ENCODE measurements at regions not wholly inside any gene's neighbourhood (a gene's known extent, or its start where the extent isn't known, plus 50 kb on each side); places are given as distances from the start of the nearest gene placed in this dataset.

DNA sequence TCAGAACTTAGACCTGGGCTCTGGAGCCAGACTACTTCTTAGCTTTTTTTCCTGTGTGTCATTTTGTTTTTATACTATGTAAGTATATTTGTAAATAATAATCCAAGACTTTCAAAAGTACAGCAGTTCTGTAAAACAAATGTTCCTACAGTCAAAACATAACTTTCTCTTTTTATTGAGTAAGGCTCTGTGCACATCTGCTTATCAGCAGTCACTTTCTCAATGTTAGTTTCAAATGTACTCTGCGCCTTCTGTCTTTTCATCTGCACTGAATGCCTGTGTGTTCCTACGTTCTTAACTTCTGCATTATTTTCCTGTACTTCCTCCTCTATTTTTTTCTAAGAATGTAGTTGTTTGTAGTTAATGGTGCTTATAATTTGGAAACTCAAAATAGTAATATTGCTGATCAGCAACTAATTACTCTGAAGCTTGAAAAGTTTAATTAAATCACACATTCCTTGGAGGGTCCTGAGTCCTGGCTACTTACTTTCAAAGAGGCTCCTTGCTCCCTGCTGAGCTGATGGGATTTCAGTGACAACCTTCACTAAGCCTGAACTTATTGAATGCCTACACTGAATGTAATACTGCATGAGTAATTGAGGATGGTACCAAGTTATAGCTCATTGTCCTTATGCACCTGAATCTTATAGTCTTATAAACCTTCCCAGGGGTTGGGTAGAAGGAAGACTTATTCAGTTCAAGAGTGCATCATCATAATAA lies 329.9 kb downstream of the KCNJ2 start:
- Histone ChIP-seq H3K4me1 (no peaks in the 10 kb centered on the region), H3K27me3 (no peaks in the 10 kb centered on the region), H3K9me3 (no peaks in the 10 kb centered on the region), H3K4me3 (no peak overlapping the region), H3K27ac (no peak overlapping the region), H3K36me3 (no peaks in the 10 kb centered on the region)
- TF ChIP-seq, protein P1, sequence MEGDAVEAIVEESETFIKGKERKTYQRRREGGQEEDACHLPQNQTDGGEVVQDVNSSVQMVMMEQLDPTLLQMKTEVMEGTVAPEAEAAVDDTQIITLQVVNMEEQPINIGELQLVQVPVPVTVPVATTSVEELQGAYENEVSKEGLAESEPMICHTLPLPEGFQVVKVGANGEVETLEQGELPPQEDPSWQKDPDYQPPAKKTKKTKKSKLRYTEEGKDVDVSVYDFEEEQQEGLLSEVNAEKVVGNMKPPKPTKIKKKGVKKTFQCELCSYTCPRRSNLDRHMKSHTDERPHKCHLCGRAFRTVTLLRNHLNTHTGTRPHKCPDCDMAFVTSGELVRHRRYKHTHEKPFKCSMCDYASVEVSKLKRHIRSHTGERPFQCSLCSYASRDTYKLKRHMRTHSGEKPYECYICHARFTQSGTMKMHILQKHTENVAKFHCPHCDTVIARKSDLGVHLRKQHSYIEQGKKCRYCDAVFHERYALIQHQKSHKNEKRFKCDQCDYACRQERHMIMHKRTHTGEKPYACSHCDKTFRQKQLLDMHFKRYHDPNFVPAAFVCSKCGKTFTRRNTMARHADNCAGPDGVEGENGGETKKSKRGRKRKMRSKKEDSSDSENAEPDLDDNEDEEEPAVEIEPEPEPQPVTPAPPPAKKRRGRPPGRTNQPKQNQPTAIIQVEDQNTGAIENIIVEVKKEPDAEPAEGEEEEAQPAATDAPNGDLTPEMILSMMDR (IDR thresholded peaks at IDR 0.05): no peak
- DNase-seq (ENCODE audit: low spot score in 2 of 2): no peak
- intact Hi-C loops (cut with DNase I): no loop called here

DNA sequence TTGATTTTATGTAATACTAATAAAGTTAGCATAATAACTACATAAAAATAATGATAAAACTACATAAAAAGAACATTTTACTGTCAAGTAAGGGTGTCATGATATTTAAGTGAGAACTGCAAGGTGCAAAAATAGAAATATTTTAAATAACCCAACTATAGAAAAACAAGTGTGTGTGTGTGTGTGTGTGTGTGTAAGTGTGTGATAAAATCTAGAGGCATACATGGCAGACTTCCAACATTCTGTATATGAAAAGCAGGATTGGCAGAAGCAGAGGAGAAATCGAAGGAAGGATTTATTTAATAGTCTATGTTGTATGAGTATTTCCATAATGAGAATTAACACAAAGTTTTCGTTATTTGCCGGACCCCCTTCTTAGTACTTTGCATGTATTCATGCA lies 334.1 kb downstream of the KCNJ2 start:
- no peak for DNase-seq (ENCODE audit: low spot score in 2 of 2)
- H3K27me3 ChIP-seq: no peaks in the 10 kb centered on the region
- H3K4me1 ChIP-seq: no peaks in the 10 kb centered on the region
- H3K4me3 ChIP-seq: no peak overlapping the region
- no peaks in the 10 kb centered on the region for H3K36me3 ChIP-seq
- H3K27ac ChIP-seq: no peak overlapping the region
- intact Hi-C loops (cut with DNase I): no loop called here
- TF ChIP-seq, protein P1 (IDR thresholded peaks at IDR 0.05): no peak
- no peaks in the 10 kb centered on the region for H3K9me3 ChIP-seq

DNA sequence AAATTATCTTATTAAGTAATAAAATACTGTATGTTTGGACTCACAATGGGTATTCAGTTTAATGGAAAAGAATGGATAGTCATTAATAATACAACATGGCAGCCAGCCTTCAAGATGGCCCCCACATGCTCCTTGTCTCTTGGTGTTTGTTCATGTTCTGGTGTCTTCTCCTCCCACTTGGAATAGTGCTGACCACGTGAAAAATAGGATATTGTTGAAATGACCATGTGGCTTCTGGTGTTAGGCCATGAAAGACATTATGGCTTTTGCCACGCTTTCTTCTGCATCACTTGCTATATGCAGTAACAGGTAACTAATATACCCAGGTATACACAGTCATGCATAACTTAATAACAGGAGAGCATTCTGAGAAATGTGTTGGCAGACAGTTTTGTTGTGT lies 341.0 kb downstream of the KCNJ2 start:
- intact Hi-C loops (cut with DNase I): no loop called here
- Histone ChIP-seq H3K4me3 (no peak overlapping the region), H3K27me3 (no peaks in the 10 kb centered on the region), H3K27ac (no peak overlapping the region), H3K9me3 (no peaks in the 10 kb centered on the region), H3K4me1 (no peaks in the 10 kb centered on the region), H3K36me3 (no peaks in the 10 kb centered on the region)
- DNase-seq (ENCODE audit: low spot score in 2 of 2): no peak
- TF ChIP-seq, protein P1 (IDR thresholded peaks at IDR 0.05): no peak

DNA sequence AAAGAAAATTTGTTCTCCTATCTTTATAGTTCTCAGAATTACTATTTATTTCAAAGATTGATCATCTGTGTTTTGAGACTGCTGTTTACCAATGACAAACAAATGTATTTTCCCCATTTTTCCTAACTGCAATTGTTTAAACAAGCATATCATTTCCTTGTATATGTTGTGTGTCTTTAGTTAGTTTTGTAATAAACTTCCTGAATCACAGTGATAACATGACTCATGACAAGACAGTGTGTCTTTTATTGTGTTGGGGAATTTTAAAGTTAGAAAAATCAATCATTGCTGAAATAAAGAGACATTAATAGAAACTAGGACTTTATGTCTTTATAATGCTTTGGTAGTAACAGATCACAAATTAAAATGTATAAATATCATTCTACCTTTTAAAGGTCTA lies 348.5 kb downstream of the KCNJ2 start:
- intact Hi-C loops (cut with DNase I): no loop called here
- no peak for DNase-seq (ENCODE audit: low spot score in 2 of 2)
- TF ChIP-seq, protein P1 (IDR thresholded peaks at IDR 0.05): no peak
- H3K4me3 ChIP-seq: no peak overlapping the region
- H3K4me1 ChIP-seq: no peaks in the 10 kb centered on the region
- H3K9me3 ChIP-seq: no peaks in the 10 kb centered on the region
- H3K27me3 ChIP-seq: no peaks in the 10 kb centered on the region
- no peaks in the 10 kb centered on the region for H3K36me3 ChIP-seq
- H3K27ac ChIP-seq: no peak overlapping the region

DNA sequence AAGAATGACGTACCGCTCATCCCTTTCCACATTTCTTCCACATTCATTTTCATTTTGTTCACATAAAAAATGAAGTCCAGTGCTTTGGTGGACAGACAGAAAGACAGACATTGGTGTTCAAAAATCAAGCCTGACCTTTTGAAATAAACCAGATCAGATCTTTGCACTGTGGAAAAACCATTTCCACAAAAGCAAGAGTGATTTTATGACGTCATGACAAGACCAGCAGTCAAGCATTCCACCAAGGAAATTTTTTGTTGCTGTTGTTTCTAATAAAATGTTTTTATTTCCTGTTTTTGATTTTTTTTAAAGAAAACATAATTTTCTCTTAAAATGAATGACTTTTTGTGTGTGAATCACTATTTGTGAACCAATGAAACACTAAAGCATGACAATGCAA lies 350.0 kb downstream of the KCNJ2 start:
- intact Hi-C loops (cut with DNase I): no loop called here
- no peak overlapping the region for H3K27ac ChIP-seq
- TF ChIP-seq, protein P1 (IDR thresholded peaks at IDR 0.05): no peak

DNA sequence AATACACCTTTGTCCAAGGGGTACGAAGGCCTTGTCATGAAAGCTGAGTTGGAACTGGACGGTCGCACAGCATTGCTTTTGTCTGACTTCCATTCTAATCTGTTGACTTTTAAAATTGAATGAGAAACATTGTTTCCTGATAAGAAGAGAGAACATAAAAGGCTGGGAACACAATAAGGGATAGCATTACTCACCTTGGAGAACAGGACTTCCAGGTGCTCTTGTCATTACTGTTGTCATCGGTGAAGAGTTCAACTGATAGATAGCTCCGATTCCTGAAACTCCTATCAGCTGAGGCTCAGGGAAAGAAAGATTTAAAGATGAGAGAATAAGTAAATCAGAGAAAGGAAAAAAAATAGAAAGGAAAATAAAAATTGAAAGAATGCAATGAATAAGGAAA lies 351.1 kb downstream of the KCNJ2 start:
- intact Hi-C loops (cut with DNase I): no loop called here
- Histone ChIP-seq H3K27me3 (no peaks in the 10 kb centered on the region), H3K36me3 (no peaks in the 10 kb centered on the region), H3K4me1 (no peaks in the 10 kb centered on the region), H3K9me3 (no peaks in the 10 kb centered on the region), H3K27ac (no peak overlapping the region), H3K4me3 (no peak overlapping the region)
- DNase-seq (ENCODE audit: low spot score in 2 of 2): no peak
- TF ChIP-seq, protein P1 (IDR thresholded peaks at IDR 0.05): no peak

More for the DNA sequence above, 350.0 kb downstream of the KCNJ2 start:
- H3K36me3 ChIP-seq: no peaks in the 10 kb centered on the region
- H3K27me3 ChIP-seq: no peaks in the 10 kb centered on the region
- no peaks in the 10 kb centered on the region for H3K9me3 ChIP-seq
- DNase-seq (ENCODE audit: low spot score in 2 of 2): no peak
- H3K4me1 ChIP-seq: no peaks in the 10 kb centered on the region
- no peak overlapping the region for H3K4me3 ChIP-seq
